ENCODE measurements at regions not wholly inside any gene's neighbourhood (a gene's known extent, or its start where the extent isn't known, plus 50 kb on each side); places are given as distances from the start of the nearest gene placed in this dataset.

DNA sequence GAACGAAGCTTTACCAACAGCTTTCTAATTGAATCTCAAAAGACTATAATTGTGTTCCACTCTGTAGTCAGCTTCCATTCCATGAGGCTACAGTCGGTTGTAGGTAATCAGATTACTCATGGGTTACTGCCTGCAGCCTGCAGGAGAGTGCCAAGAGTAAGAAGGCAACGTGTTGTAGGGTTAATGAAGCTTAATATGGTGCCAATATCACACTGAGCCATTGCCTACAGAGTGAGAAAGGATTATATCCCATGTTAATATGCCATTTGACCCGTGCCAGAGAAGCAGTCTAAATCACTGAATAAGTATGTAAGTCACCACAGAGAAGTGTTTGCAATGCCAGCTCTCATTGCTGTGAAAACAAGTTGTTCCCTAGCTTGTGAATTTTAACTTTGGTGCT, 734.5 kb upstream of the ACVR2A start:
- H3K4me1 ChIP-seq = no peaks in the 10 kb centered on the region
- no peak for DNase-seq
- H3K27ac ChIP-seq = no peak overlapping the region
- H3K9me3 ChIP-seq = no peaks in the 10 kb centered on the region
- H3K27me3 ChIP-seq = no peaks in the 10 kb centered on the region
- no peaks in the 10 kb centered on the region for H3K36me3 ChIP-seq (ENCODE audit: low read depth, missing control alignments)
- intact Hi-C loops (cut with DNase I; ENCODE audit: low total_unique reads) = no loop called here
- TF ChIP-seq CTCF (IDR thresholded peaks at IDR 0.05) (no peak), POLR2A (IDR thresholded peaks at IDR 0.05) (no peak)
- WGBS, 2 donors = 62 to 68% methylated on average over 4 of the region's 4 CpGs
- no peak overlapping the region for H3K4me3 ChIP-seq

GRCh38 chr2:147109291-147109690, 735.5 kb upstream of the ACVR2A start:
- no peak for TF ChIP-seq CTCF (IDR thresholded peaks at IDR 0.05)
- no peak for TF ChIP-seq POLR2A (IDR thresholded peaks at IDR 0.05)
- H3K27me3 ChIP-seq = no peaks in the 10 kb centered on the region
- H3K36me3 ChIP-seq (ENCODE audit: low read depth, missing control alignments) = no peaks in the 10 kb centered on the region
- H3K27ac ChIP-seq = no peak overlapping the region
- intact Hi-C loops (cut with DNase I; ENCODE audit: low total_unique reads) = no loop called here
- peak; percentile 15 for DNase-seq
- 58 to 70% methylated on average over 2 of the region's 2 CpGs for WGBS, 2 donors
- H3K9me3 ChIP-seq = no peaks in the 10 kb centered on the region
- H3K4me1 ChIP-seq = no peaks in the 10 kb centered on the region
- no peak overlapping the region for H3K4me3 ChIP-seq

DNA sequence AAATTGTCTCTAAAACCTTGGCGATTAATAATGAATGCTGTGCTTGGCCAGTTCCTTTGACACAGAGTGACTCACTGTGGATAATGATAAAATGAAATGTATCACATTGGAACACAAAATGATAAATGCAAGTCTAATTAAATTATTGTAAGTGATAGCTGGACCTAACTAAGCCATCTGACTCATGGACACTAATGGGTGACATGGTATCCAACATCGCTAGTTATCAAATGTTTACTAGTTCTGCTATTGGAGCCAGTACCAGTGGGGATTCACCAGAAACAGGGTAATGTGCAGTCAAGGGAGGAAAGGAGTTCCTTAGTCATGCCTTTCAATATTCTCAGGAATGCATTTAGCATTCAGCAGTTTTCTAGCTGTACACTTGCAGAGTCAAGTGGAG, 736.3 kb upstream of the ACVR2A start:
- Histone ChIP-seq H3K4me1 (no peaks in the 10 kb centered on the region), H3K27me3 (no peaks in the 10 kb centered on the region), H3K9me3 (no peaks in the 10 kb centered on the region), H3K27ac (no peak overlapping the region), H3K4me3 (no peak overlapping the region), H3K36me3 (ENCODE audit: low read depth, missing control alignments) (no peaks in the 10 kb centered on the region)
- no peak for DNase-seq
- WGBS, 2 donors = 59 to 65% methylated on average over 2 of the region's 2 CpGs
- intact Hi-C loops (cut with DNase I; ENCODE audit: low total_unique reads) = no loop called here
- no peak for TF ChIP-seq CTCF (IDR thresholded peaks at IDR 0.05)
- TF ChIP-seq POLR2A (IDR thresholded peaks at IDR 0.05) = no peak

DNA sequence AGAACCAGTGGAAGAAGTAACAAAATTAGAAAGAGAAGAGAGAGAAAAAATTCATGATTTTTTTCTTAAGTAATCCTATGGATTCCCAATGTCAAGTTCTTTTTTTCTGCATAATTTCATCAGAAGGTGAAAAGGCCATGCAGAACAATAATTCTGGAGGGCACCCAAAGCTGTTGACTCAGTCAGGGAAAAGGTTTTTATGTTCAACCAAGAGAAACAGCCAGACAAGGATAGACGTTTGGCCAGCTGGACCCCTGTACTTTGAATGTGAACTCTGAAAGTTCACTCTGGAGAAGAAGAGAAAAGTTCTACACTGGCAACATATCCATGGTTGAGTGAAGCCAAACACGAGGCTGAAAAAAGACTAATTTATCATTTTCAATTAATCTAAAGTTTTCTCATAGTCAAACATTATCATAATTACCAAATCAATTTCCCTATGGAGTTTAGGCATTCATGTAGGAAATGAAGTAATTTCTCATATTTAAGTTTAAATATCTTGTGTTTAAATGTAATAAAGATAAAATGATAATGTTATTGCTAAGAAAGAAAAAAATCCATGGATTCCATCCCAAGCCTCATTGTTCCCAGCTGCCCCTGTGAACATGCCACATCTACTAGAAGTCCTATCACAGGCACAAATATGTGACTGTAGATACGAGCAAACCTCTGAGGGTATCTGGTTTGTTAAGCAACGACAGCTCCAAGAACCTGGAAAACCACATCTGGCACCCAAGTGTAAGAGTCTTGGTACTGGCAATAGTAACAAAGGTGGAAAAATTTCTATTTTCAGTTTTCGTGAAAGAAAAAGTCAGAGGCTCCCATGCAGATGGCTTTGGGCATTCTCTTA, 742.7 kb upstream of the ACVR2A start:
- DNase-seq = no peak
- intact Hi-C loops (cut with DNase I; ENCODE audit: low total_unique reads) = no loop called here
- H3K4me1 ChIP-seq = no peaks in the 10 kb centered on the region
- WGBS, 2 donors = 71 to 84% methylated on average over 5 of the region's 5 CpGs
- no peaks in the 10 kb centered on the region for H3K36me3 ChIP-seq (ENCODE audit: low read depth, missing control alignments)
- H3K9me3 ChIP-seq = no peaks in the 10 kb centered on the region
- H3K4me3 ChIP-seq = no peak overlapping the region
- no peak overlapping the region for H3K27ac ChIP-seq
- no peak for TF ChIP-seq CTCF (IDR thresholded peaks at IDR 0.05)
- TF ChIP-seq POLR2A (IDR thresholded peaks at IDR 0.05) = no peak
- H3K27me3 ChIP-seq = no peaks in the 10 kb centered on the region

All from testis (tissue), 2 donors.